GM19025 (cell line): ENCODE measurements at regions not wholly inside any gene's neighbourhood (a gene's known extent, or its start where the extent isn't known, plus 50 kb on each side); places are given as distances from the start of the nearest gene placed in this dataset.

Experiments
- ATAC-seq: cut with Tn5 transposase; IDR thresholded peaks from one replicate; pipeline ENCODE4 v1.9.1; 2021; ENCODE audit warnings: mild to moderate bottlenecking, low read depth, moderate library complexity; ENCODE audit not compliant: unreplicated experiment

DNA sequence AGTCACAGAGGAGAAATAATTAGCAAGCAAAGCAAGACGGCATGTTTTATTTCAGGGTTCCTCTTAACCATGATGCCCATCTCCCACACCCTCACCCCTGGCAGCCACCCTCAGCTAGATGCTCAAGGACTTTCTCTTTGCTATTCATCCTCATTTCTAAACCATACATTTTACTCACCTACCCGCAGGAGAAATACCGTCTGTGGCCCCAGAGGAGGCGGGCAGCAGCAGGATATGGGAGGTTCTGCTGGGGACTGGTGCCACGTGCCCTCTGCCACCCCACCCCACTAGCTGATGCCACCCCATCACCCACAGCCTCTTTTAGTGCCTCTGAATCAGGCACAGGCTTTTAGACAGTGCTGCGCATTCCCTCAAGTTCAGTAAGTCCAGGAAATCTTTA, 168.7 kb upstream of the ITGB1 start:
- ATAC-seq: no peak

DNA sequence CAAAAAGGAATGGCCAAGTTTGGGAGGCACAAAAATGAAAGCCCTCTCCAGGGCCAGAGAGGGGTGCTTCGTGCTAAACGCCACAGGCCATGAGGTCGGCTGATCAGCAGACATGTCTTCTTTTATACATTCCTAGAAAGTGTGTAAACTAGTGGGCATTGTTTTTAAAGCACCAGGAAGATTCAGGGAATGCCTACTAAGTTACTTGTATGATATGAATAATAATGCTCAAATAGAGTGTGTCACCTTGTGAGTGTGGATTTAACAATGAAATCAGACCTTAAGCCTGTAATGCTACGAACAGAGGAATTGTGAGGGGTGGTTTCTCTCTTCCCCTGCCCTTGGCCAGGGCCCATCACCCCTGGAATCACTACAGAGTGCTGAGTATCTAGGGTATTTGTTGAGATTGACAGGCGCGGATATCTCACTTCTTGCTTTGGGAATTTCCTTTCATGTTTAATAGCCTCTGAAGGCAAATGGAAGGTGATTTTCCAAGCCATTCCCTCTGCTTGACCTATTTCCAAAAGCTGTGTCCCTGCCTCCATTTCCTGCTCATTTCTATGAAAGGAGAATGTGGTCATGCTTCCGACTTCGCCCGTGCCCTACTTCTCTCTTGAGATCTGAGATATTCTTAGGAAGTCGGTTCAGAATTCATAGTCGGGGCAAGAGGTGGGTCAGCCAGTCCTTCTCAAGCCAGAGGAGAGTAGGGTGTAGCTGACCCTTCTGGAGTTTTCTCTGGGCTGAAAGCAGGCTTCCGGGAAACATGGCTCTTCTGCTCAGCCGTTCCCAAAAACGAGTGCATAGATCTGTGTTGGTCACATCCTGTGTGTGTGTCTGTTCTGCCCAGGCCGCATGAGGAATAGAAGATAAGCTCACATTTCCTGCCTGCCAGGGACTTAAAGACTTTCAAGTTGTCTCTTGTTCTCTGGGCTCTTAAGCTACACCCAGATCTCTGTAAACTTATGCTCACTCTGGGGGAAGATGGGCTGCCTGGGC, 167.8 kb upstream of the ITGB1 start:
- no peak for ATAC-seq

DNA sequence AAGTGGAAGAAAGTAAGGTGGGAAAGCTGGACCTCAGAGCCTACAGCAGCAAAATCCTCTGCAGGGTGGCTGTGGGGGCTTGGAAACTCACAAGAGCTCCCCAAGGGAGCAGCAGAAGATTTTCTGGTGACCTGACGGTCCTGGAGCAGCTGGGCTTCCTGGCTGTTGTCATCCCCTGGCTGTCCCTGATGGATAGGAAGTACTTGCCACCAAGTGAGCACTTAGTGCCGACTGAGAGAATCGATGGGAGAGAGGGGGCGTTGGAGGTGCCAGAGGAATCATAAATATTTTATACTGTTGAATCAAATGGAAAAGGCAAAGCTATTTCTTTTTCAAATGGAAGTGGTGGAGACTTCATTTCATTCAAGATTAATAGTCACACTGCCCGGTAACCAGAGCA, 167.1 kb upstream of the ITGB1 start:
- ATAC-seq: no peak

DNA sequence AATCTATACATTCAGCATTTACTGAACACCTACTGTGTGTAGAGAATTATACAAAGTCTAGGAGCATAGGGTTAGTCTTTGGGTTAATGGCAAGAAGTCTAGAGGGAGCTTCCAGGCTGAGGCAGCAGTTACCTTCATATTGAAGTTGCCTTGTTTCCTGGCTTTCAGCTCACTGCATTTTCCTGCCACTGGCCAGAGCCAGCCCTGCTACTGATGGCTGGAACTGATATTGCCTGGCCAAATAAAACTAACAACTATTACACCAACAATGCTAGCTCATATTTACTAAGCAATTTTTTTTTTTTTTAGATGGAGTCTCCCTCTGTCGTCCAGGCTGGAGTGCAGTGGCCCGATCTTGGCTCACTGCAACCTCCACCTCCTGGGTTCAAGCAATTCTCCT, 165.7 kb upstream of the ITGB1 start:
- no peak for ATAC-seq

DNA sequence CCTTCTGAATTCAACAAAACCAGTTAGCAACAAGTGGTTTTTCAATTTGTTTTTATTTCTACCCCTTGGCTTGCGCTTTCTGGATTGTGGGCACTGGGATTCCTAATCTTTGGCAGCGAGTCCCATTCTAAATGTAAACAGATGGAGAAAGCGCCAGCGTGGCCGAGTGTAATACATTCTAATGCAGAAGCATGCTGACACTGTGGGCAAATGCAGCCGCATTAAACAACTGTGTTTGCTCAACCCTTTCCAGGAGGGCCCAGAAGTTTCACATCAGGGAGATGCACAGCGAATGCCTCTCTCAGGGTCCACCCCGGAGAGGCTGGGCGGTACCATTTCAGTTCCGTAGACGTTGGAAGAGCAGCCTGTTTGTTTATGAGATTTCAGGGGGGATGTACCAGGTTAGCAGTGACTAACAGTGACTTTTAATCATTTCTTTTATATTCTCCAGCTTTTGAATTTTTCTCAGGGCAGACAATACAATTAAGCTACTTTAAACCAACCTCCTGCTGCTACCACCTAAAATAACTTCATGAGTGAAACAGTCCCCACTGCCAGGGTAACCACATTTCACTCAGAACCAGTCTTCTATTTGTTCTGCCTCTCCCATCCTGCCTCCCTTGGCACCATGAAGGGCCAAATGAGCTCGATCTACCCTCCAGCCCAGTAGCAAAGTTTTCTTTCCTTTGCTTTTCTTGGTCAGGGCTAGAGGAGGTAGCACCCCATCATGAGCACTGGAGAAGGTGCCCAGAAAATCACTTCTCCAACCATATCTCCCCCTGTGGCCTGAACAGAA, 164.2 kb upstream of the ITGB1 start:
- ATAC-seq: no peak

- ATAC-seq: no peak
Observed at GRCh38 chr10:33120700-33121099, 162.7 kb upstream of the ITGB1 start.

- ATAC-seq: no peak
Observed at GRCh38 chr10:33120275-33120674, 162.2 kb upstream of the ITGB1 start.

GRCh38 chr10:33117816-33118215, 159.8 kb upstream of the ITGB1 start:
- no peak for ATAC-seq

DNA sequence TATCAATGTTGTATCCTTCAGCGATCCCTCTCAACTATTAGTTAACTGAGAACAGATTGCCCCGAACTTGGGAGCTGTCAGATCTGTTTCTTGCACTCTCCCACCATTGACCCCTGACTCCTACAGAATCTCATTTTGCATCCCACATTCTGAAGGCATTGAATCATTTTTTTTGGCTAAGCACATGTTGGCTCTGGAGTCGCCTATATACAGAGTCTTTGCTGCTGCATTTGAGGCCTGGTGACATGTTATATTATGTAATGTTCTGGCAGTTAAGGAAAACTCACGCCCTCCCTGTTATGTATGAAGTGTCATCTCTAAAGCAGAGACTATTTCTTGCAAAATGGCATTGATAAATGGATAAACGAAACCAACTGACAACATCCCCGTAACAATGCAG, 159.2 kb upstream of the ITGB1 start:
- ATAC-seq: no peak

GRCh38 chr10:33115738-33116719, 158.0 kb upstream of the ITGB1 start:
- no peak for ATAC-seq

DNA sequence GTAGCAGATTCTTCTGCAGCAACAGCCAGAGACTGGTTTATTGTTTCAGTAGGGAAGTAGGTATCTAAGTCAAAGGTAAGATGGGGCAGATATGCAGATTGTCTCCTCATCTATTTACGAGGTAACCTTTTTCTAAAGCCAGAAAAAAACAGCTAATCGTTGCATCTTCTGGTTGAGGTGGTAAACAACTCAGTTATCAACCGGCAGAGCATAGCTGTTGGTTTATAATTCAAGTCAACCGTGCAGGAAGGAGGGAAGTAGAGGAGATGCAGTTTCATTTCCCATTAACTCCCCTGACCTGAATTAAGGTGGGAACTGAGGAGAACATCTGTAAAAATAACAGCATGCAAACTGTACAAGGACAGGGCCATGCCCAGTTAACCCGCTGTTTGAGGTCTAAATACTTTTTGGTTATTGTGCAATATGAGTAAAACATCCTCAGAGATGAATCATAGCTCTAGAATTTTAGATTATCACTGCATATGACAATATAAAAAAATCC, 156.5 kb upstream of the ITGB1 start:
- ATAC-seq: no peak

- ATAC-seq: no peak
Observed at GRCh38 chr10:33113466-33113865, 155.4 kb upstream of the ITGB1 start.

GRCh38 chr10:33112831-33113455, 154.9 kb upstream of the ITGB1 start:
- no peak for ATAC-seq

DNA sequence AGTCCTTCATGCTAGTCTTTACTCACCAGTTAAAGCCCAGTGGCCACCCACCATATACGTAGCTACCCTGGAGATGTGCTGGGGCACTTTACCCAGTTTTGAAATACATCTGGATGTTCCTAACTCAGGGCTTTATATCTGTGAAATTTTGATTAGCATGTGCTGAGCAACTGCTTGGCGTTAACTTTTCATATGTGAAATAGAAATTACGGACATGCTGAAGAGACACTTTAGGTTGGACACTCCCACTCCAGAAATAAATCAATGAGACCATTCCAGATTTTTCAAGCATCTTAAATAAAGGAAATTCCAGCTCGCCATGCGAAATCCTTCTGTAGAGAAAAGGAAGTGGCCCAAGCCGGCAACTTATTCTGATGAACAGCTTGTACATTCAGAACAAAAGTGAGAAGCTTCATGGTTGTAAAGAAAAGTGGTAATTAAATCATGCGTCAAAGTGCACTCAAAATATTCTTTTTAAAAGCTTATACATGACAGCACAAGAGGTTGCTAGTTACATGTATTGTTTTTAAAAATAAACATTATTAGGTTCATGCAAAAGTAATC, 153.5 kb upstream of the ITGB1 start:
- no peak for ATAC-seq

- no peak for ATAC-seq
Observed at GRCh38 chr10:33109788-33110469, 151.9 kb upstream of the ITGB1 start.

DNA sequence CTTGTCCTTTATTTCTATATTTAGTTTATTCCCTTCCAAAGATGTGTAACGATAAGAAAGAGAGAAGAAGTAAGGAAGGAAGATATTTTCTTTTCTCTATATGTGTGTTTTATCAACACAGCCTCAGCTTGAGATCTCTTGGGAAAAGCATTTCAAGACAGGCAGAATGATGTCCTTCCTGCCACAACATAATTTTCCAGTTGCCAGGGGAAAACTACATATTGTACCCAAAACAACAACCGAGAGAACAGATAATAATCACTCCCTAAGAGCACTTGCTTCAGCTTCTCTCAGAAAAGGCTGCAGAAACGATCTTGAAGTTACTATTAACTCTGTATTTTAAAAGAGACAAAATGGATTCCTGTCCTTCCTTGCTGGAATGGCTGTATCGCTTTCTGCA, 151.4 kb upstream of the ITGB1 start:
- ATAC-seq: no peak

- no peak for ATAC-seq
Observed at GRCh38 chr10:33107953-33108352, 149.9 kb upstream of the ITGB1 start.

DNA sequence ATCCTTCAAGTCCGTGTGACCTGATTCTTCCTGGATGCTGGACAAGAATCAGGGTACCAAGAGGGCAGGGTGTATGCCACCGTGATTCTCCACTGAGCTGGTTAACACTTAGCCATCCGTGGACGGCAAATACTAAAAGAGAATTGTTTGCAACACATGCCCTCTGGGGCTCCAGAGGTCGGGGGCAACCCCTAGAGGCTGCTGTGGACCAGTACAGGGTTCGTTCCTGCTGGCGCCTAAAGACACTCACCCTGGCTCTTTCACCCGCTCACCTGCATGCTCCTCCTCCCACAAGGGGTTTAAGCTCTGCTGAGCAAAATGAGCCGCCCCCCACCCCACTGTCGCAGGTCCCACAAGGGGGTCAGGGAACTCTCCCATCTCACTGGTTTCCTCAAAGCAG, 148.7 kb upstream of the ITGB1 start:
- ATAC-seq: no peak

- no peak for ATAC-seq
Observed at GRCh38 chr10:33103863-33104379, 145.9 kb upstream of the ITGB1 start.
